ENCODE measurements at regions not wholly inside any gene's neighbourhood (a gene's known extent, or its start where the extent isn't known, plus 50 kb on each side); places are given as distances from the start of the nearest gene placed in this dataset.

DNA sequence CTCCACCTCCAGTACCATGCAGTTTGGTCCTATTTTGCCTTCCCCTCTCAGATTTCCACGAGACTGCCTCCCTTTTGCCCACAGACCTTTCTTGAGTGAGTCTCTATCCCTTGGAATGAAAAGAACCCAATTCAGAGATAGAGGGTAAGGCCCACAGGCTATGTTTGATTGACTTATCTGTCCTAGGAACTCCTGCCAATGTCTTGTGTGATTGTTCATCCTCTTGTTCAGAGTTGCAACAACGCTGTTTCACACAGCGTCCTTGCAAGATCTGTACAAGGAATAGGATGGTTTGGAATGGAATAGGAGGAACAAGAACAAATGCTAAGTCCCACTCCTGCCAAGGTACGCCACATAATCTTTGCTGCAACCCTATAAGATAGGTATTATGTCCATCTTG is 142.2 kb upstream of the ABCA1 start:
- in situ Hi-C loops (cut with HindIII; ENCODE audit: low sequenced_read_pairs), result no loop called here
- H3K4me3 ChIP-seq (ENCODE audit: low read depth, low read length), result no peak overlapping the region

DNA sequence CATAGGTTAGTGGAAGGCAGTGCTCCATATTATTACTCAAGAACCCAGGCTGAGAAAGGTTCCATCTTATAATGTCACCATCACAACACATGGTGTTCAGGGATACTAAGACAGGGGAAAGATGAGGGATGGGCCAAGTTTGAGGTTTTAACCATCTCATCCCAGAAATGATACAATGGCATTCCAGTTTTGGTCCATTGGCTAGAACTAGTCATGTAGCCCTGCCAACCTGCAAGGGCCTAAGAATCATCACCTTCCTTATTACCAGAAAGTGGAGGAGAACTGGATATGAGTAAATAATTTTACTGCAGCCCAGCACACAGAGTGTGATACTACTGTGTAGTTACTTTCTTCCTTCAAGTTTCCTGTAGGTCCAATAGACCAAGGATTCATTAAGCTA is 144.5 kb upstream of the ABCA1 start:
- DNase-seq (ENCODE audit: low read depth, low spot score), result no peak
- in situ Hi-C loops (cut with HindIII; ENCODE audit: low sequenced_read_pairs), result no loop called here
- no peak for TF ChIP-seq CTCF (IDR thresholded peaks at IDR 0.05; ENCODE audit: low read depth, low read length)
- H3K4me3 ChIP-seq (ENCODE audit: low read depth, low read length), result no peak overlapping the region

More for the DNA sequence above, 142.2 kb upstream of the ABCA1 start:
- no peak for TF ChIP-seq CTCF (IDR thresholded peaks at IDR 0.05; ENCODE audit: low read depth, low read length)
- DNase-seq (ENCODE audit: low read depth, low spot score), result no peak

- DNase-seq (ENCODE audit: low read depth, low spot score), result no peak
- in situ Hi-C loops (cut with HindIII; ENCODE audit: low sequenced_read_pairs), result no loop called here
- no peak for TF ChIP-seq CTCF (IDR thresholded peaks at IDR 0.05; ENCODE audit: low read depth, low read length)
- no peak overlapping the region for H3K4me3 ChIP-seq (ENCODE audit: low read depth, low read length)
Observed at GRCh38 chr9:105073147-105073546, 145.2 kb upstream of the ABCA1 start.

- DNase-seq (ENCODE audit: low read depth, low spot score), result no peak
- H3K4me3 ChIP-seq (ENCODE audit: low read depth, low read length), result no peak overlapping the region
- in situ Hi-C loops (cut with HindIII; ENCODE audit: low sequenced_read_pairs), result no loop called here
- no peak for TF ChIP-seq CTCF (IDR thresholded peaks at IDR 0.05; ENCODE audit: low read depth, low read length)
Observed at GRCh38 chr9:105074491-105074890, 146.5 kb upstream of the ABCA1 start.

DNA sequence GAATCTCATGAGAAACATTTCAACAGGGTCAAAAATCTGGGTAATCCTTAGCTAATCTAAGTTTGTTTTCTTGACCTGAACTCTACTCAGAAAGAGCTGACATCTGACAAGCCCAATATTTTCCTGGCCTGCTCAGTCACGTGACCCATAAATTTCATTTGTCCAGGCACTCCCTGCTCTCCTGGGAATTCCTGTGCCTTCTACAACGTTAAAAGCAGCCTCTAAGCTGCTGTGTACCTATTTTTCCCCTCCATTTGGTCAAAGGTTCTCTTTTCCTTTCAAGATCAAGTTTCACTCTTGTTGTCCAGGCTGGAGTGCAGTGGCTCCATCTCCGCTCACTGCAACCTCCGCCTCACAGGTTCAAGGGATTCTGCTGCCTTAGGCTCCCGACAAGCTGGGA is 148.8 kb upstream of the ABCA1 start:
- no peak for TF ChIP-seq CTCF (IDR thresholded peaks at IDR 0.05; ENCODE audit: low read depth, low read length)
- in situ Hi-C loops (cut with HindIII; ENCODE audit: low sequenced_read_pairs), result no loop called here

GRCh38 chr9:105079457-105079856 is 151.5 kb upstream of the ABCA1 start:
- in situ Hi-C loops (cut with HindIII; ENCODE audit: low sequenced_read_pairs), result no loop called here
- no peak overlapping the region for H3K4me3 ChIP-seq (ENCODE audit: low read depth, low read length)
- no peak for TF ChIP-seq CTCF (IDR thresholded peaks at IDR 0.05; ENCODE audit: low read depth, low read length)
- no peak for DNase-seq (ENCODE audit: low read depth, low spot score)

More for the DNA sequence above, 148.8 kb upstream of the ABCA1 start:
- no peak overlapping the region for H3K4me3 ChIP-seq (ENCODE audit: low read depth, low read length)
- DNase-seq (ENCODE audit: low read depth, low spot score), result no peak

- TF ChIP-seq CTCF (IDR thresholded peaks at IDR 0.05; ENCODE audit: low read depth, low read length), result no peak
- no peak for DNase-seq (ENCODE audit: low read depth, low spot score)
- in situ Hi-C loops (cut with HindIII; ENCODE audit: low sequenced_read_pairs), result no loop called here
Observed at GRCh38 chr9:105082843-105083242, 154.9 kb upstream of the ABCA1 start.

More at GRCh38 chr9:105082843-105083242, 154.9 kb upstream of the ABCA1 start:
- no peak overlapping the region for H3K4me3 ChIP-seq (ENCODE audit: low read depth, low read length)

Data from astrocyte of the spinal cord (primary cell).